ENCODE measurements at regions not wholly inside any gene's neighbourhood (a gene's known extent, or its start where the extent isn't known, plus 50 kb on each side); places are given as distances from the start of the nearest gene placed in this dataset.

GRCh38 chr3:8319935-8320634 is 181.5 kb upstream of the LMCD1 start:
- Histone ChIP-seq H3K9ac (ENCODE audit: insufficient read depth in 1 of 2, low read length in 2 of 2) (no peak overlapping the region), H3K9me3 (ENCODE audit: control insufficient read depth in 4 of 4, insufficient read depth in 3 of 4, low read length in 3 of 4) (peaks cover 0 to 3% (median 0%) of the 10 kb centered on the region in 4 donors), H3K4me1 (ENCODE audit: control insufficient read depth in 5 of 5, insufficient read depth in 5 of 5, low read length in 5 of 5) (peaks cover 0 to 1% (median 0%) of the 10 kb centered on the region in 5 donors), H3K27me3 (ENCODE audit: control insufficient read depth in 3 of 3, insufficient read depth in 3 of 3, low read length in 2 of 3) (no peaks in the 10 kb centered on the region), H3K27ac (ENCODE audit: low read depth in 1 of 2, low read length in 1 of 2) (no peak overlapping the region), H3K36me3 (ENCODE audit: control insufficient read depth in 4 of 4, insufficient read depth in 4 of 4, low read length in 4 of 4) (no peaks in the 10 kb centered on the region), H3K4me3 (no peak overlapping the region)
- DNase-seq (no peak), ATAC-seq (ENCODE audit: insufficient read depth, low FRiP score) (no peak)
- TF ChIP-seq, protein P1, sequence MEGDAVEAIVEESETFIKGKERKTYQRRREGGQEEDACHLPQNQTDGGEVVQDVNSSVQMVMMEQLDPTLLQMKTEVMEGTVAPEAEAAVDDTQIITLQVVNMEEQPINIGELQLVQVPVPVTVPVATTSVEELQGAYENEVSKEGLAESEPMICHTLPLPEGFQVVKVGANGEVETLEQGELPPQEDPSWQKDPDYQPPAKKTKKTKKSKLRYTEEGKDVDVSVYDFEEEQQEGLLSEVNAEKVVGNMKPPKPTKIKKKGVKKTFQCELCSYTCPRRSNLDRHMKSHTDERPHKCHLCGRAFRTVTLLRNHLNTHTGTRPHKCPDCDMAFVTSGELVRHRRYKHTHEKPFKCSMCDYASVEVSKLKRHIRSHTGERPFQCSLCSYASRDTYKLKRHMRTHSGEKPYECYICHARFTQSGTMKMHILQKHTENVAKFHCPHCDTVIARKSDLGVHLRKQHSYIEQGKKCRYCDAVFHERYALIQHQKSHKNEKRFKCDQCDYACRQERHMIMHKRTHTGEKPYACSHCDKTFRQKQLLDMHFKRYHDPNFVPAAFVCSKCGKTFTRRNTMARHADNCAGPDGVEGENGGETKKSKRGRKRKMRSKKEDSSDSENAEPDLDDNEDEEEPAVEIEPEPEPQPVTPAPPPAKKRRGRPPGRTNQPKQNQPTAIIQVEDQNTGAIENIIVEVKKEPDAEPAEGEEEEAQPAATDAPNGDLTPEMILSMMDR (IDR thresholded peaks at IDR 0.05; ENCODE audit: control extremely low read depth, extremely low read depth): no peak
- 42 to 43% methylated on average over 2 of the region's 2 CpGs for WGBS, 2 donors

GRCh38 chr3:8320711-8321458 is 180.7 kb upstream of the LMCD1 start:
- no peak for ATAC-seq (ENCODE audit: insufficient read depth, low FRiP score)
- TF ChIP-seq, protein P1 (IDR thresholded peaks at IDR 0.05; ENCODE audit: control extremely low read depth, extremely low read depth): no peak
- no peak overlapping the region for H3K4me3 ChIP-seq
- DNase-seq: no peak
- H3K4me1 ChIP-seq (ENCODE audit: control insufficient read depth in 5 of 5, insufficient read depth in 5 of 5, low read length in 5 of 5): no peaks in the 10 kb centered on the region
- WGBS, 2 donors: 71 to 89% methylated on average over 6 of the region's 6 CpGs
- H3K27ac ChIP-seq (ENCODE audit: low read depth in 1 of 2, low read length in 1 of 2): no peak overlapping the region
- no peaks in the 10 kb centered on the region for H3K27me3 ChIP-seq (ENCODE audit: control insufficient read depth in 3 of 3, insufficient read depth in 3 of 3, low read length in 2 of 3)
- no peak overlapping the region for H3K9ac ChIP-seq (ENCODE audit: insufficient read depth in 1 of 2, low read length in 2 of 2)
- H3K36me3 ChIP-seq (ENCODE audit: control insufficient read depth in 4 of 4, insufficient read depth in 4 of 4, low read length in 4 of 4): no peaks in the 10 kb centered on the region
- H3K9me3 ChIP-seq (ENCODE audit: control insufficient read depth in 4 of 4, insufficient read depth in 3 of 4, low read length in 3 of 4): peaks cover 0 to 3% (median 0%) of the 10 kb centered on the region in 4 donors

DNA sequence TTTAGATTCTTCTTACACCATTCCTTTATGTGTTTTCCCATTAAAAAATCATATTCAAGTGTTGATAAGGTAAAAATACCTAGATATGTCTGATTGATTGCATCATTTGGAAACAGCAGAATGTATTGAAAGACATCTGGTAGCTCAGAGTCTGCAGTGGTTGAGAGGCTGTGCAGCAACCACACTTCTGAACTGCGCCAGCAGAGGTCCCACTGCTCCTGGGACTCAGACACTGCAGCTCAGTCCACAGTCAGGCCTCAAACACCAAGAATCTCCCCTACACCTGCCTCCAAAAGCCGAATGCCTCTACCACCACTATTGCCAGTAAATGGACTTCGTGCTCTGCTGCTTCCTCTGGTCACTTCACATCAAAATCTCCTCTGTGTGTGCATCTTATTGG is 176.9 kb upstream of the LMCD1 start:
- Histone ChIP-seq H3K36me3 (ENCODE audit: control insufficient read depth in 4 of 4, insufficient read depth in 4 of 4, low read length in 4 of 4) (no peaks in the 10 kb centered on the region), H3K4me3 (no peak overlapping the region), H3K9ac (ENCODE audit: insufficient read depth in 1 of 2, low read length in 2 of 2) (no peak overlapping the region), H3K4me1 (ENCODE audit: control insufficient read depth in 5 of 5, insufficient read depth in 5 of 5, low read length in 5 of 5) (peaks cover 0 to 1% (median 0%) of the 10 kb centered on the region in 5 donors), H3K9me3 (ENCODE audit: control insufficient read depth in 4 of 4, insufficient read depth in 3 of 4, low read length in 3 of 4) (peaks cover 0 to 3% (median 0%) of the 10 kb centered on the region in 4 donors), H3K27ac (ENCODE audit: low read depth in 1 of 2, low read length in 1 of 2) (no peak overlapping the region), H3K27me3 (ENCODE audit: control insufficient read depth in 3 of 3, insufficient read depth in 3 of 3, low read length in 2 of 3) (no peaks in the 10 kb centered on the region)
- TF ChIP-seq, protein P1 (IDR thresholded peaks at IDR 0.05; ENCODE audit: control extremely low read depth, extremely low read depth): no peak
- ATAC-seq (ENCODE audit: insufficient read depth, low FRiP score) (no peak), DNase-seq (peak in 2 of 3 donors; percentile 20 to 47)
- 76 to 80% methylated on average over 3 of the region's 3 CpGs for WGBS, 2 donors

All from lung (tissue), 11 donors.